T-helper 17 cell (primary cell): ENCODE measurements at regions not wholly inside any gene's neighbourhood (a gene's known extent, or its start where the extent isn't known, plus 50 kb on each side); places are given as distances from the start of the nearest gene placed in this dataset.

Experiments
- ATAC-seq: fragments of 150-1000 bp; cut with Tn5 transposase; 2 replicates; pipeline ENCODE4 v1.10.0; 2021; ENCODE audit warnings: mild to moderate bottlenecking, moderate library complexity
- DNase-seq, 3 donors: peaks; one replicate each; pipeline versions ENCODE4 v3.0.0 to v3.0.0-alpha.2; 2020 to 2021
- H3K9me3 ChIP-seq: one replicate; pipeline ENCODE4 v1.7.0; 2013; ENCODE audit warnings: low read length, mild to moderate bottlenecking; ENCODE audit not compliant: control insufficient read depth, poor library complexity, severe bottlenecking
- H3K27ac Mint-ChIP-seq: one replicate; pipeline ENCODE4 v1.8.0; 2022; ENCODE audit warnings: mild to moderate bottlenecking, moderate library complexity, mixed read lengths
- H3K27me3 Mint-ChIP-seq: one replicate; pipeline ENCODE4 v1.8.0; 2022; ENCODE audit warnings: mixed read lengths
- H3K36me3 Mint-ChIP-seq: one replicate; pipeline ENCODE4 v1.8.0; 2022; ENCODE audit warnings: low read depth, mixed read lengths
- H3K4me1 Mint-ChIP-seq: one replicate; pipeline ENCODE4 v1.8.0; 2022; ENCODE audit warnings: mild to moderate bottlenecking, mixed read lengths
- H3K4me3 Mint-ChIP-seq: one replicate; pipeline ENCODE4 v1.8.0; 2022; ENCODE audit warnings: mild to moderate bottlenecking, moderate library complexity, mixed read lengths

DNA sequence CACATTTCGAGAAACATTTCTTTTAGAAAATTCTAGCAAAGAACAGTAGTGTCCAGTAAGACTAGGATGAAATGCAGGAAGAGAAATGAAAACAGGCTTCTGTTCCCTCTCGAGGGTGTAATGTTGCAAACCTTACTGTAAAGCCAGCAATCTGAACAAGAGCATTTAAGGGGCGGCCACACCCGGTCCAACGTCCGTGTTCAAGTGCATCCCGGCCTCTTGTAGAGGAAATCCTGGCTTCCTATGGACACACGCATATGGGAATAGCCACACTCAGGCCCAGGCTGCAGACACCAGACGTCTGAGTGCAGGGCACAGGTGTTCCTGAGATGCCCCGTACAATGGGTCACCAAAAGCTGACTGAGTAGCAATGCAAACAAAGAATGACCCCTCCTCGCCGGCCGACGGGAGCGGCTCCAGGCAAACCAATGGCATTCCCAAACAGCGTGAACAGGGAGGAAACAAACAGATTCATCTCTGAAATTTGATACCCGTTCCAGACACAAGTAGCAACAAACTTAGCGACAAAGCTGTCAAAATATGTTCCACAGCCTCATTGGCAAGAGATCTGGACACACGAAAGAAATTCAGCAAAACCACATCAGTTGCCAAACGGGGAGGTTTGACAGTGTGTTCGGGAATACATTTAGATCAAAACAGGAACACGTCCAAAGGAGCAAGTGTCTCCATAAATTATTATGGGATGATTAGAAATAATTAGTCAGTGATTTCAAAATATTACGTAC, 278.6 kb upstream of the TSHZ3 start:
- H3K27me3 Mint-ChIP-seq, result no peaks in the 10 kb centered on the region
- no peak overlapping the region for H3K4me3 Mint-ChIP-seq
- H3K9me3 ChIP-seq, result no peaks in the 10 kb centered on the region
- ATAC-seq (no peak), DNase-seq (no peak)
- no peaks in the 10 kb centered on the region for H3K4me1 Mint-ChIP-seq
- no peak overlapping the region for H3K27ac Mint-ChIP-seq
- H3K36me3 Mint-ChIP-seq, result no peaks in the 10 kb centered on the region

DNA sequence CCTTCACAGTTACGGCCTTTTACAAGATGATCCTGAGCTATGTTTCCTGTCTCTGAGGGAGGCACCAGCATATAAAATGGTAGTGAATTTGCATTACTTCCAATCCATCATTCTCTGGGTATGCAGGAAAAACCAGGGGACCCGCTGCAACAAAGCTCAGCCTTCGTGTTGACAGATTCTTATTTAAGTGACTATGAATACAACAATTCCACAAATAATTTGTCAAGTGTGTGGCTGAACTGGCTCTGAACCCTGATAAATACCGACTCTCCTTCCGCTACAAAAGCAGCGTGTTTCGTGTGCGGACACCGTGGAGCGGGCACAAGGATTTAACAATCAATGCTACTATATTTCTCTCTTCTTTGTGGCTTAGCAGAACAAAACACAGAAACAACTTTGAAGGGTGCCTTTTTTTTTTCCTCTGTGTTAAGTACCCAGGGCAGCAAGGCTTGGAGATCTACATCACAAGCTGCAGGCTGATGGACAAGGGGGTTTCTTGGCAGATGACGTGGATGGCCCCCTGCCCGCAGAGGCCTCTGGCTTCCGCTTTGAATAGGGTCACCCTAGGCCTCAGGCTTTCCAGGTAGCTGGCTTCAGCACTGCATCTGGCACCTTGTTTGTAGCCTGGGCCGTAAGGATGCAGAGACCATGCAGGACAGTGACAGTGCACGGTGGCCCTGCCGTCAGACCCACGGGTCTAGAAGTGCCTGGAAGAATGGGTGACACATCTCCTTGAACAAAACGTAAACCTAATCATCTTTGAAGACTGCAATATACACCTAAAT, 280.5 kb upstream of the TSHZ3 start:
- no peak overlapping the region for H3K27ac Mint-ChIP-seq
- no peaks in the 10 kb centered on the region for H3K36me3 Mint-ChIP-seq
- no peak for DNase-seq
- H3K4me3 Mint-ChIP-seq, result no peak overlapping the region
- ATAC-seq, result no peak
- no peaks in the 10 kb centered on the region for H3K4me1 Mint-ChIP-seq
- H3K27me3 Mint-ChIP-seq, result no peaks in the 10 kb centered on the region
- no peaks in the 10 kb centered on the region for H3K9me3 ChIP-seq

DNA sequence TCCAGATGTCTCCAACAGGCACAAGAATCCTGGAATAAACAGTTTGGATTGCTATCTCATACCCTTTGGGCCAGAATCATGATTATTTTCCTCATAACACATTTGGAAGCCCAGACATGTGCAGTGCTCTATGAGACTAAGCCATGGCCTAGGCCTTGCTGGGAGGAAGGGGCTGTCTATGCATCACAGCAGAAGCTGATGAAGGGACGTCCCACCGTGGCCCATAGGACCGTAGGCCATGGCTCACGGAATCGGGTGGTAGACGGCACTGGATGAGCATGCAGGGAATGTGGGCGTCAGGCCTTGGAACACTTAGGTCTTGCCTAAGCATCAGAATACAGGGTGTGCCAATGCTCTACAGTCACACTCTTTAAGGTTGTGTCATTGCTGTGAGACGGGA, 283.8 kb upstream of the TSHZ3 start:
- DNase-seq (no peak), ATAC-seq (no peak)
- Mint-ChIP-seq H3K36me3 (no peaks in the 10 kb centered on the region), H3K4me1 (no peaks in the 10 kb centered on the region), H3K27me3 (no peaks in the 10 kb centered on the region), H3K27ac (no peak overlapping the region), H3K4me3 (no peak overlapping the region)
- H3K9me3 ChIP-seq, result no peaks in the 10 kb centered on the region

DNA sequence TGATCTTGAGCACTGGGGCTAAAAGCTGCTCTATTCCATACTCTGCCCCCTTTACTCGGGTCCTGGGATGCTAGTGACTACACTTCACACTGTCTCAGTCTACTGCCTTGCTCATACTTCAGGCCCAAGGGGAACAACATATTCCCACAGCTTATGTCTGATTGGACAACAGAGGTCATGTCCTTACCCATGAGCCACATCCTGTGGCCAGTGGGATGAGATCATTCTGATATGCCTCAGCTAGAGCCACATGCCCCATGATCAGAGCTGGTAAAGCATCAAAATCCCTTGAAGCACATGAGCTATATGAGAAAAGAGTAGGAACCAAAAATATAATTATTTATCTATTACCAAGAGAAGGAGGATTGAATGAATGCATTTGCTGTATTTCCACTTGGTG, 290.1 kb upstream of the TSHZ3 start:
- Mint-ChIP-seq H3K27ac (no peak overlapping the region), H3K4me3 (no peak overlapping the region), H3K4me1 (no peaks in the 10 kb centered on the region), H3K27me3 (no peaks in the 10 kb centered on the region), H3K36me3 (no peaks in the 10 kb centered on the region)
- ATAC-seq (no peak), DNase-seq (no peak)
- no peaks in the 10 kb centered on the region for H3K9me3 ChIP-seq

DNA sequence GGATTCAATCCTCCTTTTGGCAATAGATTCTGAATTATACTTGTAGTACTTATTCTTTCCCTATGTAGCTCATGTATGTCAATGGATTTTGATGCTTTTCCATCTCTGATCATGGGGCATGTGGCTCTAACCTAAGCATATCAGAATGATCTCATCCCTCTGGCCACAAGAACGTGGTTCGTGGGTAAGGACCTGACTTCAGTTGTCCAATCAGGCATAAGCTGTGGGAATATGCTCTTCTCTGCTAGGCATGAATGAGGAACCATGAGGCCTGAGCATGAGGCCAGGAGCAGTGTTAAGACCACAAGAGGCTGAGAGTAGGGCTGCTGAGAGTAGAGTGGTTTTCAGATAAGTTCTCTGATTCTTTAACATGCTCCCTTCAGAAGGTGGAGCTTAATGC, 292.4 kb upstream of the TSHZ3 start:
- ATAC-seq, result no peak
- Mint-ChIP-seq H3K27ac (no peak overlapping the region), H3K4me3 (no peak overlapping the region), H3K4me1 (no peaks in the 10 kb centered on the region), H3K27me3 (peaks cover under 1% of the 10 kb centered on the region), H3K36me3 (no peaks in the 10 kb centered on the region)
- no peaks in the 10 kb centered on the region for H3K9me3 ChIP-seq
- DNase-seq, result no peak

DNA sequence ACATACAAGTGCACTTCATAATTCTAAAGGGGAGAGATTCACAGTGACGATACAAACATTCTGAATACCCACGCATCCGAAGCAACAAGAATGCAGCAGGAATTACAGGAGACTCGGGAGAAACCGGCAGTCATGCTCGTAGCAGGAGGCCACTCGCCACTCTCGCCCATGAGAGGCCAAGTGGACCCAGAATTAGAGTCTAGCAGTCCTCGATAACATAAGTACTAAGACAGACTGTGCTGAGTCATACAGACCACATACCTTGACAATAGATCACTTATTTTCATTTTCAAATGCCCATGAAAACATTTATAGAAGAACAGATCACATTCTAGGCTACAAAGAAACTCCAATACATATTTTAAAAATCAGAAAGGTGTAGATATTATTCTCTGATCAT, 299.1 kb upstream of the TSHZ3 start:
- DNase-seq (no peak), ATAC-seq (no peak)
- peaks cover 10% of the 10 kb centered on the region for H3K27me3 Mint-ChIP-seq
- H3K9me3 ChIP-seq, result no peaks in the 10 kb centered on the region
- no peak overlapping the region for H3K4me3 Mint-ChIP-seq
- no peaks in the 10 kb centered on the region for H3K36me3 Mint-ChIP-seq
- H3K27ac Mint-ChIP-seq, result no peak overlapping the region
- H3K4me1 Mint-ChIP-seq, result no peaks in the 10 kb centered on the region

DNA sequence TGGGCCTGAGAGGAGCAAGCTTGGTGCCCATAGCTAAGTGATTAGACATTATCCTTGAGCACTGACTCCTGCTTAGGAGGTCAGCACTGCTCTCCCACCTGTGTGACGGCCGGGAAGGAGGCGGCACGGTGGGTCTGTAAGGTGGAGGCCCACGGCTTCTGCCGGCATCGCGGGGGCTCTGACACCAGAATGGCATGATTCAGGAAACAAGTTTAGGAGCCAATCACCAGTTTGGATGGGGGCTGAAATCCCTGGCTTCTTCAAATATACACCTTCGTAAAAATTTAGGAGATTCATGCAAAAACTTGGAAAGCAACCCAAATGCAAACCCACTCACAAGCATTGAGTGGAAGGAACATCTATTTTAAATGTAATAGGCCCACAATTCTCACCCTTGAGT, 307.3 kb upstream of the TSHZ3 start:
- H3K9me3 ChIP-seq, result no peaks in the 10 kb centered on the region
- Mint-ChIP-seq H3K4me1 (no peaks in the 10 kb centered on the region), H3K27ac (no peak overlapping the region), H3K36me3 (no peaks in the 10 kb centered on the region), H3K27me3 (peaks cover 9% of the 10 kb centered on the region), H3K4me3 (no peak overlapping the region)
- ATAC-seq, result no peak
- DNase-seq, result no peak

DNA sequence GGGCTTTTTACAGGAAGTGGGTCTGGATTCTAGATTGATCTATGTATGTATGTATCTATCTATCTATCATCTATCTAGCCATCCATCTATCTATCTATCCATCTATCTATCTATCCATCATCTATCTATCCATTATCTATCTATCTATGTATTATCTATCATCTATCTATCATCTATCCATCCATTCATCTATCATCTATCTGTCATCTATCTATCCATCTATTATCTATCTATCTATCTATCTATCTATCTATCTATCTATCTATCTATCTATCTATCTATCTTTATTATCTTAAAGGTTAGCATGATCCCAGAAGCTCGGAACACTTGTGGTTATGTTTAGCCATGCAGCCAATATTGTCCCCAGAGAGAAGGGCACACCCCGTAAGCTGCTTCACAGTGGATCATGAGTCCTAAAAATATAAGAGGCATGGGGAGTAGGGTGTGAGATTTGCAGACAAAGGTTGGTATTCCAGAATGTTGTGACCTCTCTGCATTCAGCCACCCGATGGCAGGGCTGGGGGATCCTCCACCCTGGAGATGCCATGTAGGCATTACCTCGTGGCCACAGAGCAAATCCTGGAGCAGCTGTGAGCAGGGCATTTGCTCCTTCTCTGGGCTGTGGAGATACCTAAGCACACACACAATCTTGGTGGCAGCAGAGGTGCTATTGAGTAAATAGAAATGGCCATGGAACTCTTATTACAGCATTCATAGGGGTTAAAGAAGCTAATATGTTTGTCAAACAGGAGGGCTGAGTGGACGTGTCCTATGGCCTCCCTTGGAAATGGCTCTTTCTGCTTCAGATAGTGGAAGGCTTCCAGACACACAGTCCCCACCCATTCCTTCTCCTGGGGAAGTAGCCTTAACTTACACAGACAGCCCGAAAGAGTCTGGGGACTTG, 310.0 kb upstream of the TSHZ3 start:
- H3K27me3 Mint-ChIP-seq, result peaks cover 9% of the 10 kb centered on the region
- H3K4me1 Mint-ChIP-seq, result no peaks in the 10 kb centered on the region
- no peak for DNase-seq
- ATAC-seq, result no peak
- no peaks in the 10 kb centered on the region for H3K9me3 ChIP-seq
- H3K36me3 Mint-ChIP-seq, result no peaks in the 10 kb centered on the region
- H3K4me3 Mint-ChIP-seq, result no peak overlapping the region
- H3K27ac Mint-ChIP-seq, result no peak overlapping the region

DNA sequence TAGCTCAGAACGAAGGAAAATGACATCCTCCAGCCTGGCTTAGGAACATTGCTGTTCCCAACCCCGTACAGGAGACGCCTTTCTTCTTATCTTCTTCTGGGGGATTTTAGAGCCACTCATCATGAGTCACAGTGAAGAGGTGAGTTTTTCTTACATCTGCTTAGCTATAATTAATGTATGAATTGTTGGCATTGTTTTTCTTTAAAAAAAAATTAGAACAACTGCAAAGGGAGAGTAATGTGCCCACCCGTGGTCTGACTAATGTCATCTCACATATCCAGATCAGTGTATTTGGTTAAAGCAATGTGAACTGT, 310.6 kb upstream of the TSHZ3 start:
- H3K4me1 Mint-ChIP-seq, result no peaks in the 10 kb centered on the region
- no peaks in the 10 kb centered on the region for H3K9me3 ChIP-seq
- H3K27me3 Mint-ChIP-seq, result peaks cover 9% of the 10 kb centered on the region
- H3K36me3 Mint-ChIP-seq, result no peaks in the 10 kb centered on the region
- no peak overlapping the region for H3K27ac Mint-ChIP-seq
- ATAC-seq, result no peak
- H3K4me3 Mint-ChIP-seq, result no peak overlapping the region
- no peak for DNase-seq

DNA sequence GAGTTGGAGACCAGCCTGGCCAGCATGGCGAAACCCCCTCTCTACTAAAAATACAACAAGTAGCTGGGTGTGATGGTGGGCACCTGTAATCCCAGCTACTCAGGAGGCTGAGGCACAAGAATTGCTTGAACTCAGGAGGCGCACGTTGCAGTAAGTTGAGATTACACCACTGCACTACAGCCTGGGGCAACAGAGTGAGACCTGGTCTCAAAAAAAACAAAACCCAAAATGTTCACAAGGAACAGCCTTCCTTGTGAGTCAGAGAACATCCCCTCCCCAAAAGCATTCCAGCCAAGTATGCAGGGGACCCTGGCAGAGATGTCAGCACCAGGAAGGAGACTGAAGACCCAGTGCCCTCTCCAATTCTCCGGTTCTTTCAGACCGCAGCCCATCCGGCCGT, 314.9 kb upstream of the TSHZ3 start:
- Mint-ChIP-seq H3K36me3 (no peaks in the 10 kb centered on the region), H3K27ac (no peak overlapping the region), H3K4me1 (no peaks in the 10 kb centered on the region), H3K4me3 (no peak overlapping the region), H3K27me3 (peaks cover under 1% of the 10 kb centered on the region)
- H3K9me3 ChIP-seq, result no peaks in the 10 kb centered on the region
- DNase-seq (no peak), ATAC-seq (no peak)

DNA sequence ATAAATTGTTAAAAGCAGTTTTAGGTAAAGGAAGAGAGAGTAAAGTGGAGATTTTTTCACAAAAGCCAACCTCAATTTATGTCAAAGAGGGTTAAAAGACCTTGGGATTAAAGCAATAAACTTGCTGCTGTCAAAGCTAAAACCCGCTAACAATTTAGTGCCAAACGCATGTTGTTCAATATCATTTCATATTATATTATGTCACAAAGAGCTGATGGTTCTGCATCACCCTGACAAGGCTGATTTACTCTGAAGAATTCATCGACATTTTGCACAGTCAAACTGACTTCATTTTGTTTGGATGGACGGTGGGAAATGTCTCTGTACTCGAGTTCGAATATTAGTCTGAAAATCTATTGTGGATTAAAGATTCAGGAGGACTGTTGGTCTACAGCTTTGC, 315.8 kb upstream of the TSHZ3 start:
- H3K27ac Mint-ChIP-seq, result no peak overlapping the region
- no peaks in the 10 kb centered on the region for H3K4me1 Mint-ChIP-seq
- no peaks in the 10 kb centered on the region for H3K9me3 ChIP-seq
- H3K27me3 Mint-ChIP-seq, result peaks cover 5% of the 10 kb centered on the region
- no peaks in the 10 kb centered on the region for H3K36me3 Mint-ChIP-seq
- no peak for ATAC-seq
- DNase-seq, result no peak
- H3K4me3 Mint-ChIP-seq, result no peak overlapping the region

DNA sequence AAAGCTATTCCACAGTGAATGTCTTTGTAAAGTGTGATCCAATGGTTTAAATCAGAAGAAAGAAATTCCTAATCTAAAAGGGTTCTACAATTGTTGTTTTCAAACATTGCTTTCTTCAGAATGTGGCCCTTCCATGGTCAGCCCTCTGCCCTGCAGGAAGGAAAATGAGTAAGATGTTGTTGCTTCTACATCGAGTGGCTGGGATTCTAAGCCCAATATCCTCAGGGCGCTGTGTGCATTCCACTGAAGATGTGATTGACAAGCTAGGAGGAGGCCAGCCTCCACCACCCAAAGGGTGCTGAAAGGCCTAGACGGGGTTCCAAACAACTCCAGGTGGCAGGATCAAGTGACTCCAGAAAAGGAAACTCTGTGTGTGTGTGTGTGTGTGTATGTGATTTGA, 316.9 kb upstream of the TSHZ3 start:
- H3K9me3 ChIP-seq, result no peaks in the 10 kb centered on the region
- ATAC-seq (no peak), DNase-seq (no peak)
- Mint-ChIP-seq H3K27me3 (peaks cover 5% of the 10 kb centered on the region), H3K4me1 (no peaks in the 10 kb centered on the region), H3K4me3 (no peak overlapping the region), H3K27ac (no peak overlapping the region), H3K36me3 (no peaks in the 10 kb centered on the region)

DNA sequence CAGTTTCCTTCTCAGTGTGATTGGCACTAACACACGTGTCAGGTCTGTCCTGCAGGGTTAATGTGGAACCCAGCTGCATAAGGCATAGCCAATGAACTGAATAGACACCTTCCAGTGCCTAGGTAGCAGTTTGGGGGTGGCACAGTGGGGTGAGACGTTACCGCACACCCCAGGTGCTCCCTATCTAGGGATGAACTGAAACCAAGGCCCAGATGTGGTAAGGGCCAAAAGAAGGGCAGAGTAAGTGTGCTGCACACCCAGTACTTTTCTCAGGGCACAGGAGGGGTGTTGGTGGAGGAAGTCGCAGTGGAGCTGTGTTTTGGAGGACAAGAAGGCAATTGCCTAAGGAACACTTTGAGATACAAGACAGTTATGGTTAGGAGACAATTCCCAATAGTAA, 317.9 kb upstream of the TSHZ3 start:
- DNase-seq (no peak), ATAC-seq (no peak)
- no peaks in the 10 kb centered on the region for H3K36me3 Mint-ChIP-seq
- H3K4me3 Mint-ChIP-seq, result no peak overlapping the region
- H3K27me3 Mint-ChIP-seq, result peaks cover 10% of the 10 kb centered on the region
- H3K9me3 ChIP-seq, result no peaks in the 10 kb centered on the region
- H3K27ac Mint-ChIP-seq, result no peak overlapping the region
- no peaks in the 10 kb centered on the region for H3K4me1 Mint-ChIP-seq
